ENCODE measurements at regions not wholly inside any gene's neighbourhood (a gene's known extent, or its start where the extent isn't known, plus 50 kb on each side); places are given as distances from the start of the nearest gene placed in this dataset.

GRCh38 chr15:87312221-87312620 is 944.3 kb downstream of the NTRK3 start:
- TF ChIP-seq CTCF (IDR thresholded peaks at IDR 0.05) (no peak), POLR2AphosphoS5 (IDR thresholded peaks at IDR 0.05; ENCODE audit: low read depth, low read length) (no peak)
